ENCODE measurements at regions not wholly inside any gene's neighbourhood (a gene's known extent, or its start where the extent isn't known, plus 50 kb on each side); places are given as distances from the start of the nearest gene placed in this dataset.

DNA sequence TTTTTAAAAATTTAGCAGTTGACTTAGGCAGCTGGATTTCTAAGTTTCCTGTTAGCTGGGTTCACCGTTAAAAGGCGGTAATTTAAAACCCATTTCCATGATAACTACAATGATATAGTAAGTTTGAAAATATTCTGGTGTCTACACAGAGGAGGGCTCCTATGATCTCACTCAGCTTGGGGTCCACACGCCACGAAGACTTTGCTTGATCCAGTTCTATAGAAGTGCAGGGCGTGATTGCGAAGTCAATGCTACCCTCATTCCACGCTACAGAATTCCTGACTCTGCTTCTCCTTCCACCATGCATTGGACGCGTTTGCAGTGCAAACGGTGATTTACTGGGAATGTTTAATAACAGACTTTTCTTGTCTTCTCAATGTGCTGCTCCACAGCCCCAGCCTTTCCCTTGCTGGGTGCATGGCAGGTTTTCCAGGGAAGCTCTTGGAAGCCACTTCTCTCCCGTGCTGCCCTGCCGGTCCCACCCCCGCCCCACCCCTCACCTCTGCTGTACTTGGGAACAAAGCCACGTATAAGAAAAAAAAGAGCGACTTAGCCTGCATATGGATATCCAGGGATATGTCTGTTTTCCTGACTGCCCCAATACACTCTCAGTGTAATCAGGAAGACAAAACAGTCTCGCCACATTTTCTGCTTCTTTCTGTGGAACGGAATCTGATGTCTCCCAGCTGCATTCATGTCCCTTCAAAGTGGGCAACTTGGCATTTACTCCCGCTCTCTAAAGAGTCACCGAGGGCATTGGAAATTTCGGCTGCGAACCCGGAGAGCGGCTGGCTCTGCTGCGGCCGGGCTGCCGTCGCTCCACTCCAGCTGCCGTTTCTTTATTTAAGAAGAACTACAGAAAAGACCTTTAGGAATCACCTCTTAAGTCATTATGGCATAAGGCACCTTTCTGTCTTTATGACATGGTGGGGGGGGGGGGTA is 434.4 kb upstream of the MGMT start:
- H3K4me3 ChIP-seq (ENCODE audit: low read depth, low read length), result no peak overlapping the region
- DNase-seq (ENCODE audit: low read depth), result no peak
- TF ChIP-seq, protein P1, sequence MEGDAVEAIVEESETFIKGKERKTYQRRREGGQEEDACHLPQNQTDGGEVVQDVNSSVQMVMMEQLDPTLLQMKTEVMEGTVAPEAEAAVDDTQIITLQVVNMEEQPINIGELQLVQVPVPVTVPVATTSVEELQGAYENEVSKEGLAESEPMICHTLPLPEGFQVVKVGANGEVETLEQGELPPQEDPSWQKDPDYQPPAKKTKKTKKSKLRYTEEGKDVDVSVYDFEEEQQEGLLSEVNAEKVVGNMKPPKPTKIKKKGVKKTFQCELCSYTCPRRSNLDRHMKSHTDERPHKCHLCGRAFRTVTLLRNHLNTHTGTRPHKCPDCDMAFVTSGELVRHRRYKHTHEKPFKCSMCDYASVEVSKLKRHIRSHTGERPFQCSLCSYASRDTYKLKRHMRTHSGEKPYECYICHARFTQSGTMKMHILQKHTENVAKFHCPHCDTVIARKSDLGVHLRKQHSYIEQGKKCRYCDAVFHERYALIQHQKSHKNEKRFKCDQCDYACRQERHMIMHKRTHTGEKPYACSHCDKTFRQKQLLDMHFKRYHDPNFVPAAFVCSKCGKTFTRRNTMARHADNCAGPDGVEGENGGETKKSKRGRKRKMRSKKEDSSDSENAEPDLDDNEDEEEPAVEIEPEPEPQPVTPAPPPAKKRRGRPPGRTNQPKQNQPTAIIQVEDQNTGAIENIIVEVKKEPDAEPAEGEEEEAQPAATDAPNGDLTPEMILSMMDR (IDR thresholded peaks at IDR 0.05; ENCODE audit: insufficient read depth, low read depth, low read length, missing control alignments), result no peak

GRCh38 chr10:129033340-129033739 is 433.7 kb upstream of the MGMT start:
- DNase-seq (ENCODE audit: low read depth), result no peak
- no peak overlapping the region for H3K4me3 ChIP-seq (ENCODE audit: low read depth, low read length)

DNA sequence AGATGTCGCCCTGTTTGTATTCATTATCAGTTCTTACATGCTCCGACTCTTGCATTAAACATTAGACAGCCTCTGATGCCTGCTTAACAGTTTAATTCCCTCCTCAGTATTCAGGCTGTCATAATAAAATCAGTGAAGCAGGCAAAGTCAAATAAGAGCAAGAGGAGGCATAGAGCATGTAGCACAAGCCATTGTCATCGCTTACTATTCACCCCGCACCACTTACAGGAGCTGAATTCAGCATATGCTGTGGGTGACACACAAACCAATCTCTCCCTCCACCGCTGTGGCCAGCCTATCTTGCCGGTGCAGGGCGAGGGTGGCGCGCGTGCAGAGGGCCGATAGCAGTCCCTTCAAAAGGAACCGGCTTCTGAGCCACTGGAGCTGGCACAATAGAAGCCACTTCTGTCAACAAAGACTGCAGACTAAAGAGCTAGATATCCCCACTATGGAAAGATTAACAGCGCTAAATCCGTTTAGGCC is 433.2 kb upstream of the MGMT start:
- TF ChIP-seq, protein P1 (IDR thresholded peaks at IDR 0.05; ENCODE audit: insufficient read depth, low read depth, low read length, missing control alignments), result no peak
- H3K4me3 ChIP-seq (ENCODE audit: low read depth, low read length), result no peak overlapping the region
- DNase-seq (ENCODE audit: low read depth), result no peak

More at GRCh38 chr10:129033340-129033739, 433.7 kb upstream of the MGMT start:
- TF ChIP-seq, protein P1 (IDR thresholded peaks at IDR 0.05; ENCODE audit: insufficient read depth, low read depth, low read length, missing control alignments), result no peak

DNA sequence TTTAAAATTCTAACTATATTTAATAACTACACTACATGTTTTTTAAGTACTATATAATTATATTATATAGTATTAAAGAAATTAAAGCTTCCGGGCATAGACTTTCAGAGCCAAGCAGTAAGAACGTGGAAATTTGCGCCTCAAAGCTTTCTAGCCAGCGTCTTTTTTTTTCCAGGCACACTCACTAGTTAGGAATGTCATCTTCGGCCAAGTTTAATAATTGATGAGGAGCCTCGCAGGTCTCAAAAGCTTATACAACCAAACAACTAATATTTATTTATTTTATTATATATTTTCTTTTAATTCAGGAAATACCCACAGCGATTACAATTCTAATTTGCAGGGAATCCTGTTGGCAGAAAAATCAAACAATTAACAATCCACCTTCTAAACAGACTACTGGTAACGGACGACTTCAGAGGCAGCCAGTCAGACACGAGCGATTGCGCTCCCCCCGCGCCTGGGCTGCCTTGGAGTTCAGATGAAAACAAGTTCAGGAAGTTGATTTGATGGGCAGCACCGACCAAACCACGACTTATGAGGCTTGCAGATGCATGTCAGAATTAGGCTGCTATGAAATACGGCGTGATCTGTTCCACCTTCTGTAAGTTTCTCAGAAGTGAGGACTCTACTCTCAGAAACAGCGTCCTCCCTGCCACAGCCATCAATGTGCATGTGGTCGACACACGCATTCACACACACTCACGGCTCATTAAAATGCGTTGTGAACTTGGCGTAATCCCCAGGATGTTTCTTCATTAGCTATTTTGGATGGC is 431.8 kb upstream of the MGMT start:
- H3K4me3 ChIP-seq (ENCODE audit: low read depth, low read length), result no peak overlapping the region
- TF ChIP-seq, protein P1 (IDR thresholded peaks at IDR 0.05; ENCODE audit: insufficient read depth, low read depth, low read length, missing control alignments), result no peak
- DNase-seq (ENCODE audit: low read depth), result peak; percentile 6

DNA sequence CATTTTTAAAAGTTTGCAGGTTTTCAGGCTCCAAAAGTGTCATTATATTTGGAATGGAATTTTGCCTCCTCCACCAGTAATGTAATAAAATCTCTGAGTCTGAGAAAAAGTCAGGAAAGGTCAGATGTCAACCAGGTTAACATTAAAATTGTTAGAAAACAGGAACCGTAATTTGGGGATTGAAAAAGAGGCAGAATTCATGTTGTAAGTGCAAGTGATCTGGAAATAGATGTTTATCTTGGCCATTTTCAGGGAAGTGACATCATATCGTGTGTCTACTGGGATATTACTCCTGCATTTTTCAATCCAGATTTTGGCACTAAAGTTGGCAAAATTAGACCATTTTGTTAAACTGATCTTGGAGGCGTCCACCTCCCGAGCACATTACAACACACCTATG is 428.5 kb upstream of the MGMT start:
- no peak for DNase-seq (ENCODE audit: low read depth)
- TF ChIP-seq, protein P1 (IDR thresholded peaks at IDR 0.05; ENCODE audit: insufficient read depth, low read depth, low read length, missing control alignments), result no peak
- no peak overlapping the region for H3K4me3 ChIP-seq (ENCODE audit: low read depth, low read length)

DNA sequence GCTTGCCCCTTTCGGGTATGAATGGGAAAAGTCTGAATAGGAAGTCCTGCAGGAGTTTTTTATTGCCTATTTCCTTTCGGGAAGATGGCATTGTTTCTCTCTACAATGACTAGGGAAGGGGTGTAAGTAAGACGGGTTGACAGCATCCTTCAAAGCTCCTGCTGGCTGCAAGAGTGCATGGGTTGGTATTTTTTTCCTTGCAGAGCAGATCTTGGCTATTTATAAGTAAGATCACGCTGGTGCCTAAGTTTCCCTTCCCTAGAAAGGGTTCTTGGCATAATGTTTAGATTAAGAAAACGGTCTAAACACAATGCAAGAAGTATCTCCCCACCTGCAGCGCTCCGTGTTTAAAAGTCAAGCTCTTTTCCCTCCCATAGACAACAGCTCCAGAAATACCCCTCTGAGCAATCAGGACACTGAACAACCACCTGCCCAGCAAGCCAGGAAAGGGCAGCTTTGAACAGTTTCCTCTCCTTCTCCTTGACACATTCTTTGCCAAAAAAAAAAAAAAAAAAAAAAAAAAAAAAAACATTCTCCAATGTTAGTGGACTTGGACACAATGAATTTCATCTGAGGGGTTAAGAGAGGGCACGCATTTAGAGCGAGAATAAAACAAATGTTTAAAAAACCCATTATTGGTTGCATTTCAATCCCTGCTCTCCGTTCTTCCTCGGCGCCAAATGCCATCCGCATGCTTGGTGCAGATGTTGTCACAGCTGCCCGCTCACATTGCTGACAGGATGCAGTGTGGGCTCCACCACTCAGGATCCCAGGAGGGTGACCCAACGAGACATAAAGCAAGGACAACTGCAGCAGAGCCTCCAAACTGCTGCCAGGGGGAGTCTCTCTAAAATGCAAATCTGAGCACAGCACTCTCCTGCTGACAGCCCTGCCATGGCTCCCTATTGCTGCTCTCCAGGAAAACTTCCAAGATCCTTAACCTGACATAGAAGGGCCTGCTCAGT is 427.4 kb upstream of the MGMT start:
- no peak overlapping the region for H3K4me3 ChIP-seq (ENCODE audit: low read depth, low read length)
- no peak for DNase-seq (ENCODE audit: low read depth)
- TF ChIP-seq, protein P1 (IDR thresholded peaks at IDR 0.05; ENCODE audit: insufficient read depth, low read depth, low read length, missing control alignments), result no peak

Measured in GM12865 (cell line).